PFSK-1 (cell line): ENCODE measurements at regions not wholly inside any gene's neighbourhood (a gene's known extent, or its start where the extent isn't known, plus 50 kb on each side); places are given as distances from the start of the nearest gene placed in this dataset.

Experiments used
- FOXP2 ChIP-seq: optimal IDR thresholded peaks from 2 replicates; pipeline ENCODE3; 2011; ENCODE audit warnings: borderline replicate concordance, control low read depth, inconsistent platforms; ENCODE audit not compliant: insufficient read depth; ENCODE audit errors: extremely low read length, extremely low read depth
- POLR2AphosphoS5 ChIP-seq: IDR thresholded peaks from 2 replicates; pipeline ENCODE4 v1.6.1; 2012; ENCODE audit warnings: low read depth, mild to moderate bottlenecking, control low read depth, low read length, moderate library complexity
- REST ChIP-seq, 2 experiments: IDR thresholded peaks; 2 replicates each; pipeline versions ENCODE4 v1.6.1 to v1.8.0; 2011 to 2012; ENCODE audit warnings: low read depth in 2 of 2, low read length in 2 of 2, control low read depth in 1 of 2, inconsistent platforms in 1 of 2, mild to moderate bottlenecking in 1 of 2, moderate library complexity in 1 of 2; ENCODE audit not compliant: insufficient read depth in 1 of 2
- SIN3A ChIP-seq: IDR thresholded peaks from 2 replicates; pipeline ENCODE4 v1.6.1; 2012; ENCODE audit warnings: mild to moderate bottlenecking, low read length, moderate library complexity, borderline replicate concordance; ENCODE audit not compliant: insufficient read depth
- TAF1 ChIP-seq: IDR thresholded peaks from 2 replicates; pipeline ENCODE4 v1.6.1; 2012; ENCODE audit warnings: low read length, control low read depth, borderline replicate concordance; ENCODE audit not compliant: insufficient read depth

GRCh38 chr4:22911285-22911684 is 218.5 kb downstream of the GBA3 start:
- no peak for TF ChIP-seq REST (IDR thresholded peaks at IDR 0.05; ENCODE audit: insufficient read depth in 1 of 2, low read depth in 2 of 2, low read length in 2 of 2)
- TF ChIP-seq TAF1 = no peak
- TF ChIP-seq POLR2AphosphoS5 = no peak
- TF ChIP-seq SIN3A = no peak
- TF ChIP-seq FOXP2 = no peak

- TF ChIP-seq FOXP2 (no peak), REST (IDR thresholded peaks at IDR 0.05; ENCODE audit: insufficient read depth in 1 of 2, low read depth in 2 of 2, low read length in 2 of 2) (no peak), SIN3A (no peak), TAF1 (no peak), POLR2AphosphoS5 (no peak)
Measured at GRCh38 chr4:22910200-22910599, 217.5 kb downstream of the GBA3 start.

GRCh38 chr4:22906045-22906444 is 213.3 kb downstream of the GBA3 start:
- TF ChIP-seq POLR2AphosphoS5 = no peak
- TF ChIP-seq REST (IDR thresholded peaks at IDR 0.05; ENCODE audit: insufficient read depth in 1 of 2, low read depth in 2 of 2, low read length in 2 of 2) = no peak
- no peak for TF ChIP-seq SIN3A
- no peak for TF ChIP-seq TAF1
- TF ChIP-seq FOXP2 = no peak

GRCh38 chr4:22903913-22904312 is 211.2 kb downstream of the GBA3 start:
- TF ChIP-seq POLR2AphosphoS5 (no peak), TAF1 (no peak), SIN3A (no peak), REST (IDR thresholded peaks at IDR 0.05; ENCODE audit: insufficient read depth in 1 of 2, low read depth in 2 of 2, low read length in 2 of 2) (no peak), FOXP2 (no peak)

GRCh38 chr4:22901631-22902030 is 208.9 kb downstream of the GBA3 start:
- TF ChIP-seq REST (IDR thresholded peaks at IDR 0.05; ENCODE audit: insufficient read depth in 1 of 2, low read depth in 2 of 2, low read length in 2 of 2) (no peak), FOXP2 (no peak), TAF1 (no peak), SIN3A (no peak)
